Loucy (cell line): ENCODE measurements at regions not wholly inside any gene's neighbourhood (a gene's known extent, or its start where the extent isn't known, plus 50 kb on each side); places are given as distances from the start of the nearest gene placed in this dataset.

Experiments
- H2AFZ ChIP-seq: fragments of 200-600 bp; sonication (generic); 2 replicates; pipeline ENCODE4 v1.6.0; 2016; ENCODE audit warnings: antibody characterized with exemption, mild to moderate bottlenecking, low read length, moderate library complexity
- H3F3A ChIP-seq: fragments of 200-600 bp; 2 replicates; pipeline ENCODE4 v1.6.0; 2016; ENCODE audit warnings: antibody characterized with exemption, low read depth, mild to moderate bottlenecking
- H3K27me3 ChIP-seq: fragments of 200-600 bp; sonication (generic); 2 replicates; pipeline ENCODE4 v1.6.1; 2014; ENCODE audit warnings: low read length, mild to moderate bottlenecking; ENCODE audit not compliant: insufficient read depth, poor library complexity, severe bottlenecking
- H3K36me3 ChIP-seq: fragments of 200-600 bp; sonication (generic); 2 replicates; pipeline ENCODE4 v1.6.1; 2016; ENCODE audit warnings: low read length; ENCODE audit not compliant: insufficient read depth
- H3K4me1 ChIP-seq: fragments of 200-600 bp; sonication (generic); 2 replicates; pipeline ENCODE4 v1.5.1; 2014; ENCODE audit warnings: low read length, mild to moderate bottlenecking; ENCODE audit not compliant: insufficient read depth, poor library complexity, severe bottlenecking
- H3K4me2 ChIP-seq: fragments of 200-600 bp; sonication (generic); 2 replicates; pipeline ENCODE4 v1.6.0; 2014; ENCODE audit warnings: antibody characterized with exemption, low read length, low read depth, mild to moderate bottlenecking; ENCODE audit not compliant: poor library complexity, severe bottlenecking
- H3K4me3 ChIP-seq: fragments of 200-600 bp; sonication (generic); 2 replicates; pipeline ENCODE4 v1.5.1; 2014; ENCODE audit warnings: low read length, mild to moderate bottlenecking, mixed read lengths; ENCODE audit not compliant: poor library complexity, severe bottlenecking
- H3K79me2 ChIP-seq: fragments of 200-600 bp; sonication (generic); 2 replicates; pipeline ENCODE4 v1.6.1; 2014; ENCODE audit warnings: low read length; ENCODE audit not compliant: insufficient read depth
- H3K9ac ChIP-seq: fragments of 200-600 bp; sonication (generic); 2 replicates; pipeline ENCODE4 v1.6.0; 2014; ENCODE audit warnings: mild to moderate bottlenecking, low read depth, low read length, moderate library complexity; ENCODE audit not compliant: poor library complexity, severe bottlenecking
- H3K9me2 ChIP-seq: fragments of 200-600 bp; sonication (generic); replicated peaks from 2 replicates; pipeline ENCODE4 v1.6.1; 2016; ENCODE audit warnings: low read depth, low read length, mixed read lengths
- H3K9me3 ChIP-seq: fragments of 200-600 bp; sonication (generic); 2 replicates; pipeline ENCODE4 v1.6.1; 2014; ENCODE audit warnings: mild to moderate bottlenecking, antibody characterized with exemption, low read length, low read depth; ENCODE audit not compliant: insufficient read depth
- H4K20me1 ChIP-seq: fragments of 200-600 bp; sonication (generic); 2 replicates; pipeline ENCODE4 v1.6.0; 2014; ENCODE audit warnings: antibody characterized with exemption, low read length, mild to moderate bottlenecking; ENCODE audit not compliant: insufficient read depth, poor library complexity, severe bottlenecking
- EZH2phosphoT487 ChIP-seq: fragments of 200-600 bp; IDR thresholded peaks from 2 replicates; pipeline ENCODE4 v1.6.1; 2018; ENCODE audit warnings: antibody characterized with exemption, mild to moderate bottlenecking, moderate library complexity, borderline replicate concordance
- TF ChIP-seq, protein P1 (sequence below): fragments of 200-600 bp; sonication (generic); conservative IDR thresholded peaks from 2 replicates; pipeline ENCODE4 v1.5.1; 2014; ENCODE audit warnings: mild to moderate bottlenecking, antibody characterized with exemption, low read length

DNA sequence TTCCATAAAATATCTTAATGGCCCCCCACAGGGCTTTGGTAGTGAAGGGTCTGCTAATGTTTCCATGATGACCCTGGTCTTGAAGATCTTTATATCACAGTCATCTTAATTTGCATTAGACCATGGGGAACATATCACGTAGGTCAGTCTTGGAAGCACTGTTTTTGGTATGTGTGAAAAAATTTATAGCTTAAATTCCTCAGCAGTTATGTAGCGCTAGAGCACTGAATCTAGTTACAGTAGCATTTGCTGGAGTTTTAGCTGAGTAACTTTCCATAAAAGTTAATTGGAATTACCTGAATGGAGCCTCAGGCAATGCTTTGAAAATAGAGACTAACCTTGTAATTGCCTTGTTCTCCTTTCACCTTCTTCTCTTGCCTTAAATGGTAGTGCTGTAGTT is 648.8 kb downstream of the IQCM start:
- H3K4me3 ChIP-seq: no peak overlapping the region
- no peaks in the 10 kb centered on the region for H3K4me1 ChIP-seq
- H3K9me2 ChIP-seq: no peaks in the 10 kb centered on the region
- no peak overlapping the region for H2AFZ ChIP-seq
- no peaks in the 10 kb centered on the region for H3K9me3 ChIP-seq
- H3K79me2 ChIP-seq: no peaks in the 10 kb centered on the region
- no peaks in the 10 kb centered on the region for H3K27me3 ChIP-seq
- H4K20me1 ChIP-seq: no peaks in the 10 kb centered on the region
- no peak overlapping the region for H3K9ac ChIP-seq
- no peak overlapping the region for H3K4me2 ChIP-seq
- TF ChIP-seq, protein P1, sequence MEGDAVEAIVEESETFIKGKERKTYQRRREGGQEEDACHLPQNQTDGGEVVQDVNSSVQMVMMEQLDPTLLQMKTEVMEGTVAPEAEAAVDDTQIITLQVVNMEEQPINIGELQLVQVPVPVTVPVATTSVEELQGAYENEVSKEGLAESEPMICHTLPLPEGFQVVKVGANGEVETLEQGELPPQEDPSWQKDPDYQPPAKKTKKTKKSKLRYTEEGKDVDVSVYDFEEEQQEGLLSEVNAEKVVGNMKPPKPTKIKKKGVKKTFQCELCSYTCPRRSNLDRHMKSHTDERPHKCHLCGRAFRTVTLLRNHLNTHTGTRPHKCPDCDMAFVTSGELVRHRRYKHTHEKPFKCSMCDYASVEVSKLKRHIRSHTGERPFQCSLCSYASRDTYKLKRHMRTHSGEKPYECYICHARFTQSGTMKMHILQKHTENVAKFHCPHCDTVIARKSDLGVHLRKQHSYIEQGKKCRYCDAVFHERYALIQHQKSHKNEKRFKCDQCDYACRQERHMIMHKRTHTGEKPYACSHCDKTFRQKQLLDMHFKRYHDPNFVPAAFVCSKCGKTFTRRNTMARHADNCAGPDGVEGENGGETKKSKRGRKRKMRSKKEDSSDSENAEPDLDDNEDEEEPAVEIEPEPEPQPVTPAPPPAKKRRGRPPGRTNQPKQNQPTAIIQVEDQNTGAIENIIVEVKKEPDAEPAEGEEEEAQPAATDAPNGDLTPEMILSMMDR: no peak
- TF ChIP-seq EZH2phosphoT487: no peak
- no peaks in the 10 kb centered on the region for H3F3A ChIP-seq
- H3K36me3 ChIP-seq: no peaks in the 10 kb centered on the region

DNA sequence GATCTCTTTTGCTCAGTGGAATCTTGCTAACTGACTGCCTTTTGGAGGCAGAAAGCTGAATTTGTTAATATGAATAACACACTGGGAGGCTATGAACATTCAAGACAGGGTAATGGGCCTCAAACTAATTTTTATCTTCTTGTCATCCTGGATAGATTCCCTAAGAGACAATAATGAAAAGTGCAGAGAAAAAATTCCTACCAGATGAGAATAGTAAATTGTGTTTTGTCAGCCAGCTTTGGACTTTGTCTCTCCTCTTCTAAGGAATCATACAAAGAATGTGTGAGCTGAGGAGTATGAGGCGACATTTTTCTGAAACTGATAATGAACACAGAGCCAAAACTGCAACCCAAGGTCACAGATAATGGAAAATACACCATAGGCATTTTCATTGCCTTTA is 649.3 kb downstream of the IQCM start:
- no peaks in the 10 kb centered on the region for H3K27me3 ChIP-seq
- no peak overlapping the region for H3K9ac ChIP-seq
- H3K4me2 ChIP-seq: no peak overlapping the region
- no peaks in the 10 kb centered on the region for H4K20me1 ChIP-seq
- no peak overlapping the region for H3K4me3 ChIP-seq
- H3K36me3 ChIP-seq: no peaks in the 10 kb centered on the region
- H2AFZ ChIP-seq: no peak overlapping the region
- no peaks in the 10 kb centered on the region for H3K4me1 ChIP-seq
- H3K9me3 ChIP-seq: no peaks in the 10 kb centered on the region
- H3K9me2 ChIP-seq: no peaks in the 10 kb centered on the region
- no peaks in the 10 kb centered on the region for H3K79me2 ChIP-seq
- no peak for TF ChIP-seq EZH2phosphoT487
- TF ChIP-seq, protein P1: no peak
- no peaks in the 10 kb centered on the region for H3F3A ChIP-seq

DNA sequence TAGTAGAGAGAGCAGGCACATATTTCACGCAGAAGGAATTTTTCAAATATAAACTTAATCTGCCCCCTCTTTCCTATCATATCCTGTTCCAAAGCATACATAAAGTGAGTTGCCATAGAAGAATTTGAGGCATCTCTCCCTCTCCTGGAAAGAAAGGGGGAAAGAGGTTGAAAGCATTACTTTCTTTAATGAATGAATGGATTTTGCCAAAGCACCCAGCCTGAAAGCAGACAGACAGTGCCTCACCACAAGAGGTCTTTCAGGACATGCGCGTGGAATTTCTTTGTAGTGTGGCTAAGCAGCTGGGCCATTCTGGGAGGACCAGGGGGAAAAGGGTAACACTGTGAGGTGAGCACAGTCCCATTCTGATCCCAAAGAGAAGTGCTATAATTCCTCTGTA is 651.4 kb downstream of the IQCM start:
- no peak overlapping the region for H3K9ac ChIP-seq
- no peak for TF ChIP-seq EZH2phosphoT487
- TF ChIP-seq, protein P1: no peak
- H3K36me3 ChIP-seq: no peaks in the 10 kb centered on the region
- H3K27me3 ChIP-seq: no peaks in the 10 kb centered on the region
- no peak overlapping the region for H3K4me3 ChIP-seq
- H3K9me3 ChIP-seq: no peaks in the 10 kb centered on the region
- no peaks in the 10 kb centered on the region for H3F3A ChIP-seq
- H3K4me2 ChIP-seq: no peak overlapping the region
- H3K9me2 ChIP-seq: no peaks in the 10 kb centered on the region
- no peaks in the 10 kb centered on the region for H3K79me2 ChIP-seq
- H2AFZ ChIP-seq: no peak overlapping the region
- H3K4me1 ChIP-seq: no peaks in the 10 kb centered on the region
- no peaks in the 10 kb centered on the region for H4K20me1 ChIP-seq
